ENCODE measurements at regions not wholly inside any gene's neighbourhood (a gene's known extent, or its start where the extent isn't known, plus 50 kb on each side); places are given as distances from the start of the nearest gene placed in this dataset.

DNA sequence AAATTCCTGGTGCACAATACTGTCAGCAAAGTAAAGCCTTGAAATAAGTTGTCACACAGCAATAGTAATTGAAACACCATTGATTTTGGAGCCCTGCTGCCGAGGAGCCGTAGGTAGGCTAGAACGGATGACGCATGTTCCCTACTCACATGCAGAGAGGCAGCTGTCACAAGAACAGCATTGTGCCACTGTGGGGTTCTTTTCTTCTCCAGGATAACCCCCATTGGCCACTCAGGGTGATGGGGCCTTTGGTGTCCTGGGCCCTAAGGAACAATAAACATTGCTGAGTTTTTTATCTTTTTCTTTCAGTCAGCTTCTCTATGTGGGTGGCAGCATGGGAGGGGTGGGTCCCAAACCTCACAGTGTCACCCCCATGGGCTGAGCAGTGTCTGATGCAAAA is 542.3 kb downstream of the BCOR start:
- no peak for DNase-seq

DNA sequence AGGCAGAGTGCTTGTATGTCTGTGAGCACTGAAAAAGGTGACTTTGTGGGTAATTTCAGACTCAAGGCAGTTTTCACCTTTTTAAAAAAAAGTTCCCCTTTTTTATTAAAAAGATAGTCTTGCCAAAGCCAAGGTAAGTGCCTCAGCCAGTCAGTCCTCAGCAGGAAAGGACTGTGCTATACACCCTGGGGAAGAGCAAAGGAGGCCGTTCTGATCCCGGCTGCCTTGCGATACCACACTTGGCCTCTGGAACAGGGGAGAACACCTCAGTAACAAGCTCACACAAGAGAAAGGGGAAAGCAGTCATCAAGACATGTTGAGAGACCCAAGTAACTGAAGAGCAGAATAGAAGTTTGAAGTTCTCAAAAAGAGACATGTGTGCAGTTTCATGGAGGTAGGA is 541.7 kb downstream of the BCOR start:
- DNase-seq = no peak

DNA sequence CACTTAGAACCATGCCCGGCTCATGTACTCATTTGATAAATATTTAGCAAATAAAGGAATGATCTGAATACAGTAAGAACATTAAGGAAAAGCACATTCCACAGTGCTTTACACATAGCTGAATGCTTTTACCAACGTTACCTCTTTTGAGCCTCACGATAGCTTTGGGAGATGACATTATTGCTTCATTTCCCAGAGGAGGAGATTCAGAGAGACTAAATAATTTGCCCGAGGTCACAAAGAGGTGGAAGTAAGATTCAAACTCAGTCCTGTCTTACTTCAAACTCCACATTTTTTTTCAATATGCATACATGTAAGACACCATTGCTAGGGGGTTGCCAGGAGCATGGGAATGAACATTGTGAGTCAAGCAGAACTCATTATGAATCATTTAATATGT is 538.5 kb downstream of the BCOR start:
- no peak for DNase-seq

DNA sequence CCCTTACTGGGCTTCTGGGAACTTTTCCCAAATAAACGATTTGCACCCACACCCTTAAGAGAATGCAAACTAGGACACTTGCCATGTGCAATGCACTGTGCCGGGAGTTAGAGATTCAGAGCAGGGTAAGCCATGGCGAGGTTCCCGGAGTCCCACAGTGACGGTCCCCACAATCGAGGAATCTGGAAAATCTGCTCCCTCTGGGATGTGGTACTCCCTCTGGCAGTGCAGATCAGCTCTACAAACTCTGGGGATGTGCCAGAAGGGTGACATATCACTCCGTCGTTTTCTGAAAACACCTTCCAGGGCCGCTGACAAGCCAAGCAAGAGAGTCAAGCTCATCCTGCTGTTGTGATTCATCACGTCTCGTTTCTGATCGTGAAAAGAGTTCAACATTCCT is 537.5 kb downstream of the BCOR start:
- no peak for DNase-seq

DNA sequence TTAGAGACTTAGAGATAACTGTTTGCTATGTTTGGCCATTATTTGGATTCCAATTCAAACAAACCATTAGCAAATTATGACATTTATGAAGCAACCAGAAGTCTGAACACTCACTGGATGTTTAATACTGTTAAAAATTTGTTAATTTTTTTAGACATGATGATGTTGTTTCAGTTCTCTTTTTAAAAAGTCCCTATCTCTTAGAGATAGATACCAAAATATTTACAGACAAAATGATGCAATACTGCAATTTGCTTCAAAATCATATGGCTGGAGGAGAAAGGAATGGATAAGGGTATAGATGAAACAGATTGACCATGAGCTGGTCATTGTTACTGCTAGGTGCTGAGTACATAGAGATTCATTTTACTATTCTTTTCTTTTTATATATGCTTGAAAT is 534.6 kb downstream of the BCOR start:
- DNase-seq = no peak

DNA sequence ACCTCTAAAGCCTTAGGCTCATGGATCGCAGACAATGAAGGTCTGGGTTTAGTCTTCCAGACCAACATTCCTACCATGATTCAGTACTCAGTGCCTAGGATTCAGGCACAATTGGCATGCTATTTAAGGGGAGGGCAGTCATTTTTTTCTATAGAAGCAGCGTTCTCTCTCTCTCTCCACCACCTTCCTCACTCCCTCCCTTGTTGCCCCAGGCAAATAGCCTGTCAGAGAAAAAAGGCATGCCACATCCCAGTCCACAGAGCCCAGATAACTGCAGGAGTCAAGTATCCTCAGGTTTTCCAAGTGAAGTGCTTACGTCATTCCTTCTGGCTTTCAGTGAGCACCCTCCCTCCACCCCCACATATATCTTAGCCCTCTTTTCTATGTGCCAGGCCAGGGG is 533.0 kb downstream of the BCOR start:
- no peak for DNase-seq

DNA sequence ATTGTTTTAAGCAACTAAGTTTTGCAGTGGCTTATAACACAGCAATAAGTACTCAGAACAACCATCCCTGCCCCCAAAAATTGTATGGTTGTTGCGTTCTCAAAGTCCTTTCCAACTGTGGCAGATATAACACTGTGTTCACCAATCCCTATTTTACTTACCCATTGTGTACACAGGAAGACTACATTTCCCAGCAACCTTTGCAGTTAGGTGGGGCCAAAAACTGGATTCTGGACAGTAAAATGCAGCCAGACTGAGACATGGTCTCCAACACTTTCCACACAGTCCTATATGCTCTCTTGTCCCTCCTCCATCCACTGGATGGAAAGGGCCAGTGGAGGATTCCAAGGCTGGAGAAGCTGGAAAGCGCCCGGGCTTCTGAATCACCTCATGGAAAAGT is 523.6 kb downstream of the BCOR start:
- DNase-seq = no peak

DNA sequence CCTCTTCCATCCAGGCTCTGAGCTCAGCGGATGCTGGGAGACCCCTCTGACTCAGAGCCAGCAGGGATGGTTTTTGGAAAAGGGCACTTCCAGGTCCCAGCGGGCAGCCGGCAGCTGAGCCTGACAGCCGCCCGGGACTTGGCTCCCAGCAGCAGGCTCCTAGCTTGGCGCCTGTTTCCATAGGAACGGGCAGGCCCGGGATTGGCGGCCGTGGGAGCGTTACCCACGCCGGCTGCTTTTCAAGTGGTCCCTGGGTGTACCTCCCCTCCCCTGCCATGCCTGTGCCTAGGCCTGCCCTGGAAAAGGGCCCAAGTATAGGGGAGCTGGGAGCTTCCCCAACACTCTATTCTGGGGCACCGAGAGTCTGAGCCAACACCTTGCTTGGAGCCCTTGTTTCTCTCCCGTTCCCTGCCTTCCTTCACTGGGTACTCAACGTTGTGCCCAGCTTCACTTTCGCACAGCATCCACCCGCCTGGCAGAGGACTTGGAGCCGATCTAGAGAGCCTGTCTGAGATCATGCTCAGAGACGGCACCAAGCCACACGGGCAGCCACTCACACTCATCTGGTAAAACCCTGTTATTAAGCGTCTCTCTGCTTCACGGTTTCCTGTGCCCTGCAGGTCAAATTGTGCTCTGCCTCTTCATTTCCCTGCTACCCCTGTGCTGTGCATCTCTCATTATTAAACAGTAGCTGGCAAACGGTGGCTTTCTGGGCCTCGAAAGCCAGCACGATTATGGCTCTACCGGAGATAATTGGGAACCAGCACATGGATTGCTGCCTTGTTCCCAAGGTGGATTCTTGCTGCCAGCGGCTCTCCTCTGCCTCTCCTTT is 521.5 kb downstream of the BCOR start:
- no peak for DNase-seq

DNA sequence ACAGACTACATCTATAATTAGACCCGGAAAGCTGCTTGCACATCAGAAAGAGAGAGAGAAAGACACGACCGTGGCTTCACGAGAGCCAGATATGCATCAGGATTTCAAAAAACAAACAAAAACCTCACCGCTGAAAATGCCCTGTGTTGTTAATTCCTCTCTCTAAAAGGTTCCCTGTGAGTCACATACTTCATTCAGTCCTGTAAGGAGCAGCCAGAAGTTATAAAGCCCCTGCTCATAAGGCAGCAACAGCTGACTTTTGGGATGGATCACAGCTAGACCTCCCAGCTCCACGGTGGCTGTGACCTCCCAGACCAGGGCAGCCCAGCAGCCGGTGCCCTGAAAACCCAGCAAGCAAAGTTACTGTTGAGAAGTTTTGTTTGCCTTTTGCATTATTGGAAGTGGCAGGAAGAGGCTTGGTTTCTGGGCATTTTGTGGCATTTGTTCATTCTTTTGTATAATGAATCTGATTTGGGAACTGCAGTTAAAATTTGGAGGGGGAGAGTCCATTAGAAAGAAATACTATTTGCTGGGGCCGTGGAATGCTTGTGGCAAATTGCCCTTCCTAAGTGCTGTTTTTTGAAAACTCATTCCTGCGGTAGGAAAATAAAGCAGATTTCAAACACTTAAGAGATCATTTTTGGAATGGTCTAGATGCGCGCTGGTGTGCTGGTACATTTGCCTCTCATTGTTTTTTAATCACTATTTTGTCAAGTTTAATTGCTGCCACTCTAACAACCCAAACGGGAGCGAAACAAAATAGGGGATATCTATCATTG is 520.4 kb downstream of the BCOR start:
- no peak for DNase-seq

DNA sequence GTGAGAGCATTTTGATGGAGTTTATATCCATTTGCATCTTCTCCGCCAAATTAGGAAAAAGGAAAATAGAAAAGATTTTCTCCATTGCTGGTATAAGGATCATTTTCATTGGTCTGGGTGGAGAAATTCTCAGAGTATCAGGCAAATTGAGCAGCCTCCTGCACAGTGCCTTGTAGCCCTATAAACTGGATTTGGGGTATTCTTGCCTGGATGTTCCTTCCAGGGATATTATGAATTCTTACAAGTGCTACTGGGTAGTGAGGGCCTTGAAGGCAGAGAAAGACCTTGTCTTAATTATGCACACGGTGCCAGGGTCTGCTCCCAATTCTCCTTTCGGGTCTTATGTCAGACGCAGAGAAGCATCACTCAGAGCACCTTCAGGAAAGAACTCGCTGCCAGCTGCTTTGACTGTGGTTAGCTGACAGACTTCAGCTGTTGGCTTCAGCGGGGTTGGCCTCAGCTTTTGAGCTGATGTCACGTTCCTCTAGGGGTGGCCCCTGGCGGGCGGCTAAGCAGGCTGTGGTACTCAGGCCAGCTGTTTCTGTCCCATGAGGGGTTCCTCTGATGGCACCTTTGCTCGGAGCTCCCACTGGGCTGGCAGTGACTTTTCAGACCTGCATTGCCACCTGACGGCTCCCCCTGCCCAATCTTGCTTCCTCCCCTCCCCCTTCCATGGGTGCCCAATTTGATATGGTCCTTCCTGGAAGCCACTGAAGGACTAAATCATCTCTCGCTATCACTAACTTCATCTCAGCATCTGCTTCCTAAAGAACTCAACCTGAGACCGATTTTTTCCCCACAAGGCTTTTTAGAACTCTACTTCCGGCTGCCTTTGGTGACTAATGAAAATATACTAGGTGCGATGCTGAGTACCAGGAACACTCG is 519.5 kb downstream of the BCOR start:
- peak in 1 of 2 donors; percentile 28 for DNase-seq

DNA sequence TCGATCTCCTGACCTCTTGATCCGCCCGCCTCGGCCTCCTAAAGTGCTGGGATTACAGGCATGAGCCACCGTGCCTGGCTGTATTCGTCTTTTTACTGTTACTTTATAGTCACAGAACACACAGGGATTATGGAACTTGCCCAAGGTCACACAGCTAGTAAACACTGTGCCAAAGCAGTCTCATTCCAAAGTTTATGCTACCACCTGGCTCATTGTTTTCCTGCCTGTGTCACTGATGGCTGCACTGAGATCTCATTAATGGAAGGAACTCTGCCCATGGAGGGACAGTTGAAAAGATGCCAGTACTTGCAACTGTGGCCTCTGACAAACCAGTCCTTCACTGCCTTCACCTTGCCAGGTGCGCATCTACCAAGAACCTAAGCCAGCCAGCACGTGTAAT is 517.7 kb downstream of the BCOR start:
- DNase-seq = no peak

DNA sequence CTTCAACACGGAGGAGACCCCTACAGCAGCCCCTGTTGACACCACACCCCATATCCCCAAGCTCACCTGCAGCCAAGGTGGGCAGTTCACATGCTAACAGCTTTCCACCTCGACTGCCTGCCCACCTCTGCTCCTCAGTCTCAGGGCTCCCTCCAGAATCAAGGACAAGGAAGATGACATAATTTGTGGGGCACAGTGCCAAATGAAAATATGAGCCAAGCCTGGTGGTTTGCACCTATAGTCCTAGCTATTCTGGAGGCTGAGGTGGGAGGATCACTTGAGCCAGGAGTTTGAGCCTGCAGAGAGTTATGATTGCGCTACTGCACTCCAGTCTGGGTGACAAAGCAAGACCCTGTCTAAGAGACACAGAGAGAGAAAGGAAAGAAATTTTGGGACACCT is 516.3 kb downstream of the BCOR start:
- DNase-seq = no peak

DNA sequence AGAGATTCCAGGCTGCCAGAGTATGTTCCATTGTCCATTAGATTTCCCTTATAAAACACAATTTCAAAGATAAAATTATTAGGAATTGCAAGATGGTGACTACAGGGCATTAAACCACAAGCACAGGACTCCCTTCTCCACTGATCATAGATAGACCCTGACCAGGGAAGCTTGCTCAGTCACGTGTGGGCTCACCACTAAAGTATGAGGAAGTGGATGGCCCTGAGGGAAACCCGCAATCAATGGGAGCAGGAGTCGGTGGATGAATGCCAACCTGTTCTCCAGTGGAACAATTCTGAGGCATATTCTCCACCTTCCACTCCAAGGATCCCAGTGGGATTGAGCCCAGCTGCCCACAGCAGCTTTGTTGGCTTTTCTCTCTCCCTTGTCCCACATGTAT is 515.7 kb downstream of the BCOR start:
- DNase-seq = no peak

DNA sequence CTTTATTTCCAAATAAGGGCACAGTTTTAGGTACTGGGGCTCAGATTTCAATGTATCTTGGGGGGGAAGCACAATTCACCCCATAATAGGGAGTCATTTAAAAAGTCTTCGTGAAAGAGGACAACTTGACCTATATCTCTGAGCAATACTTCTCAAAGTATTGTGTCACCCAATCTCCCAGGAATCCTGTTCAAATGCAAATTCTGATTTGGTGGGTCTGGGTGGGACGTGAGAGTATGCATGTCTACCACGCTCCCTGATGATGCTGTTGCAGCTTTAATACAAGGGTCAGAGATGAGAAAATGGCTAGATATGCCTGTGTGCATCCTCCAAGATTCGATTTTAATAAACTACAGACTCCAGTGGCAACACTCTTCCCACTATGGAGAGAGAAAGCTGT is 514.8 kb downstream of the BCOR start:
- no peak for DNase-seq

DNA sequence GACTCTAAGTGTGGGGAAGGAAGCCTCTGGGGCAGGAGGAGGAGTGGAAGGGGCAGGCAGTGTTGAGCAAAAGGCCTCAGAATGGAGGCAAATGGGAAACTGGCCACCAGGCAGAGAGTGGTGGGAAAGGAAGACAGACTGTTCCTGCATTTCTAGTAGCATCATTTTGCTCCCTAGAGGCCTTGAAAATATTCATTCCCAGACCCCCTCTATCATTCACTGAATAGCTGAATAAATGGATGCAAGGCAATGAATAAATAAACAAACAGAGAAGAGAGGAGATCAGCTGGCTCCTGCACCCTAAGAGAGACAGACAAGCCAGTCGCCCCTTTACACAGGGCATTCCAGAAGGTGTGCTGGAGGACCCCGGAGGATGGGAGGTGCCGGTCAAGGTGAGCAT is 511.9 kb downstream of the BCOR start:
- DNase-seq = no peak

DNA sequence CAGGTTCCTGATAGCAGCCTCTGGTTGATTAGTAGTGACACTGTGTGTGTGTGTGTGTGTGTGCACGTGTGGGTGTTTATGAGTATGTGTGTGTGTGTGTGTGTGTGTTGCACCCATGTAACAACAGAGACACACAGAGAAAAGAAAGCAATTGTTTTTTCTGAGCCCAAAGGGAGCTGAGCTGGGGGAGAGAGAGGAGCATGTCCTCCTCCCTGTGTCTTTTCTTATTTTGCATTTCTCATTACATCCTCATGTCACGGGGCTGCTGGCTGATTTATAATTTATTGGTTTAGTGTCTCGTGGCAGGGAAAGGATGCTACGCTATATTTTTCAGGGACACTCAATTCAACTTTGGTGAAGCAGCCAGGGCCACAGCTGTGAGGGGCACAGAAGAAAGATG is 511.4 kb downstream of the BCOR start:
- DNase-seq = no peak

DNA sequence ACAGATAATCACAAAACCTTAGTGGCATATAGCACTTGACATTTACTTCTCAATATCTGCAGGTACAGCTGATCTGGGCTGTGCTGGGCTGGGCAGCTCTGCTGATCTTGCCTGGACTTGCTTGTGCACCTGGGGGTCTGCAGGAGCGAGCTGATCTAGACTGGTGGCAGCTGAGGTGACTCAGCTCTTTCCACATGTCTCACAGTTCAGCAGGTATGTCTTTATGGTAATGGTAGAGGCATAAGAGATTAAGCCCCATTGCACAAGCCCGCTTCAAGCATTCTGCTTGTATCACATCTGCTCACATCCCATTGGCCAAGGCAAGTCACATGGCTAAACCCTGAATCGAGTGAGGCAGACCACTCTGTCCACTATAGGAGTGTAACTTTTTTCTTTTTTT is 506.7 kb downstream of the BCOR start:
- no peak for DNase-seq

DNA sequence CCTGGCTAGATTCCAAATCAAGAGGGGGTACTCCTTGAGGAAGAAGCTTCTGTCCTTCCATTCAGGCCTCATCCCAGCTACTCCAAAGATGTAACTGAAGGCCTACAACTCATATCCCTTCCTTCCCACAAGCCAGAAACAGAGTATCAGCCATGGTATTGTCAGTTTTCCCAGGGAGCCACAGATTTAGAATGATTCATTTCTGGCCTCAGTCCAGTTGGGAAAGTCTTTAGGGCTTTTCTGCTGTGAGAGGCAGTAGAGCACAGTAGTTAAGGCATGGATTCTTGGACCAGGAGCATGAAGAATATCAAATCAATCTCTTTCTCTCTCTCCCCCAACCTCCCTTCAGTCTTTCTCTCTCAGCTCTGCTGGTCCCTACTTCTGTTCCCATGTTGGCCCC is 505.0 kb downstream of the BCOR start:
- peak in 1 of 2 donors; percentile 8 for DNase-seq

DNA sequence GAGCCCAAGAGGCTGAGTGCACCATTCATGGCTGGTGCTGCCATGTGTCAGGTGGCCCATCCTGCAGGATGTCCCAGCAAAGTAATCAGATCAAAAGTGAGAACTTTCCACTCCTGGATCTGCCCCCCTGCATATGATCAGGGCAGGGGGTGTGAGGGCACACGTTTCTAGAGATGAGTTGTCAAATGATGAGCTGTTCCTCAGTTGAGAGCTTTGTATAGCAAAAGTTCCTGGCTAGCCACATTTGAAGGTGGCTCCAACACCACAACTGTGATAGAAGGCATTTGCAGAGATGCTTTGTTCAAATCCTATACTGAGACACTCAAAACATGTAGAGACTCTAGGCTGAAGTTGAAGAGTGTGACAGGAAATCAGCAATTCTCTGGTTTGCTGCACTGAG is 501.8 kb downstream of the BCOR start:
- DNase-seq = no peak

DNA sequence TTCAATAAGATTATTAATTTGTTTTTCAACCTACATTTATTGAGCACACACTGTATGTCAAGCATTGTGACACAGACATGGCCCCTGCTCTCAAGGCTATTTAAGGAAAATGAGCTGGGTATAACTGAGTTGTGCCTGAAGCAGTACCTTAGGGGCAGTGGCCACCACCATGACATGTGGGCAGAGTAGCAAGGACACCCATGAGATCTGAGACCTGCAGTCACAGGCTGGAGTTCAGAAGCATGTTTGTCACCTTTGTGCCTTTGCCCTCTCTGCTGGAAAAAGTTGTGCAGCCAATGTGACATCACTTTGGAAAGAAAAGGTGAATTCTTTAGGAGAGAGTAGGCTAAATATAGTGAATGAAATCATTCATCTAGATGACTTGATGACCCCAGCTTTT is 501.3 kb downstream of the BCOR start:
- DNase-seq = no peak

DNA sequence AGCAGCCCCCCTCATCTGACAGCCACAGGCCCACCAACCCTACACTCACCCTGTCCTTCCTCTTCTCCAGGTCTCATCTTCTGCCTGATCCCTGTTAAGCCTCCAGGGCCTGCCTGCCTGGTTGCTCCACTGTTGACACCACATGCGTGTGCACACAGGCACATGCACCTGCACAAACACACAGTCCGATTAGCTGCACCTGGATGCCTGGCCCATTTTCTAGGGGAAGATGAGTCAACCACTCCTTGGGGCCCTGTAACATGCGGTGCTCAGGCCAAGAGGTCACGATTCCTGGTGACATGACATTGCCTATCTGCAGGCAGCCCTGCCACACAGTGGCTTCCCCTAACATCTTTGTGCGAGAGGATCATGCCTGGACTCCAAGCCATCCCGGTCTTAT is 498.4 kb downstream of the BCOR start:
- DNase-seq = no peak

DNA sequence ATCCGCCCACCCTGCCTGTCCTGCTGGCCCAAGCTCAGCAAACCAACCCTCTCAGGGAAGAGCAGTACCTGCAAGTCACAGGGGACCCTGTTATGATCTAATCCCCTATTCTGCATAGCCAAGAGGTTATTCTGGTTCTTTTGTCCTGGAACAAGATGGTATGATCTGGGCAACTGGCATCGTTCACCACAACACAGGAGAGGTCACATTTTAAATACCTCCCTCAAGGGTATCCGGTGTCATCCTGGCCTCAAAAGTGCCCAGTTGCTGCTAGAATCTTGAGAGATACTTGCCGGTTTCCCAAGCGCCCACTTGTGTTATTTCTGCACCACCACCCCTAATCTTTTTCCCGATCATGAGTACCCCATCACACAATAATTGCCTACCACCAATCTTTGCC is 497.5 kb downstream of the BCOR start:
- DNase-seq = no peak

Data from right lung (tissue), 2 donors.